ENCODE measurements at regions not wholly inside any gene's neighbourhood (a gene's known extent, or its start where the extent isn't known, plus 50 kb on each side); places are given as distances from the start of the nearest gene placed in this dataset.

GRCh38 chr3:22608093-22608492 lies 595.0 kb upstream of the UBE2E2 start:
- no peak overlapping the region for H3K27ac ChIP-seq
- peaks cover 0 to 2% (median 0%) of the 10 kb centered on the region in 4 donors for H3K4me1 ChIP-seq
- H3K36me3 ChIP-seq: no peaks in the 10 kb centered on the region
- H3K27me3 ChIP-seq: no peaks in the 10 kb centered on the region
- no peak for DNase-seq (ENCODE audit: low spot score in 2 of 2)
- H3K9me3 ChIP-seq: no peaks in the 10 kb centered on the region
- no peak overlapping the region for H3K4me3 ChIP-seq
- TF ChIP-seq POLR2A (IDR thresholded peaks at IDR 0.05): no peak
- TF ChIP-seq, protein P1, sequence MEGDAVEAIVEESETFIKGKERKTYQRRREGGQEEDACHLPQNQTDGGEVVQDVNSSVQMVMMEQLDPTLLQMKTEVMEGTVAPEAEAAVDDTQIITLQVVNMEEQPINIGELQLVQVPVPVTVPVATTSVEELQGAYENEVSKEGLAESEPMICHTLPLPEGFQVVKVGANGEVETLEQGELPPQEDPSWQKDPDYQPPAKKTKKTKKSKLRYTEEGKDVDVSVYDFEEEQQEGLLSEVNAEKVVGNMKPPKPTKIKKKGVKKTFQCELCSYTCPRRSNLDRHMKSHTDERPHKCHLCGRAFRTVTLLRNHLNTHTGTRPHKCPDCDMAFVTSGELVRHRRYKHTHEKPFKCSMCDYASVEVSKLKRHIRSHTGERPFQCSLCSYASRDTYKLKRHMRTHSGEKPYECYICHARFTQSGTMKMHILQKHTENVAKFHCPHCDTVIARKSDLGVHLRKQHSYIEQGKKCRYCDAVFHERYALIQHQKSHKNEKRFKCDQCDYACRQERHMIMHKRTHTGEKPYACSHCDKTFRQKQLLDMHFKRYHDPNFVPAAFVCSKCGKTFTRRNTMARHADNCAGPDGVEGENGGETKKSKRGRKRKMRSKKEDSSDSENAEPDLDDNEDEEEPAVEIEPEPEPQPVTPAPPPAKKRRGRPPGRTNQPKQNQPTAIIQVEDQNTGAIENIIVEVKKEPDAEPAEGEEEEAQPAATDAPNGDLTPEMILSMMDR (IDR thresholded peaks at IDR 0.05): no peak
- TF ChIP-seq EP300 (IDR thresholded peaks at IDR 0.05): no peak
- WGBS, 2 donors: 94 to 95% methylated on average over 4 of the region's 4 CpGs

DNA sequence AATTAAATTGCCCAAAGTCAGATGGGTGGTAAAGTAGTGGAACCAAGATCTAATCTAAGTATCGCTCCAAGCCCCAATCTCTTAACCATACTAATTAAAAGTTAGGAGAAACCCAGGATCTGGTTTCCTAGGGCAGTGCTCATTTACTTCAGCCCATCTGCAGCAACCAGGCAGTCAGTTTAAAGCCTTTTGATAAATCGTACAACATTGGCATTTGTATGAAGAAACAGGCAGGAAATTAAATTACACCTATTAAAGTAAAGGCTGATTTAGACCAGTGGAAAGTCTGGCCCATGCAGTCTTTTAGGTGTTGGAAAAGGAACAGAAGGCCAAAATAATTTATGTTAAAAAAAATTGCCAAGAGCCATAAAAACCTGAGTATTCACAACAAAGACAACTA lies 594.4 kb upstream of the UBE2E2 start:
- H3K27me3 ChIP-seq: no peaks in the 10 kb centered on the region
- H3K27ac ChIP-seq: no peak overlapping the region
- TF ChIP-seq EP300 (IDR thresholded peaks at IDR 0.05) (no peak), POLR2A (IDR thresholded peaks at IDR 0.05) (no peak)
- TF ChIP-seq, protein P1 (IDR thresholded peaks at IDR 0.05): no peak
- no peaks in the 10 kb centered on the region for H3K36me3 ChIP-seq
- no peaks in the 10 kb centered on the region for H3K9me3 ChIP-seq
- H3K4me1 ChIP-seq: peaks cover 0 to 2% (median 0%) of the 10 kb centered on the region in 4 donors
- H3K4me3 ChIP-seq: no peak overlapping the region
- 83 to 87% methylated on average over 2 of the region's 2 CpGs for WGBS, 2 donors
- no peak for DNase-seq (ENCODE audit: low spot score in 2 of 2)

DNA sequence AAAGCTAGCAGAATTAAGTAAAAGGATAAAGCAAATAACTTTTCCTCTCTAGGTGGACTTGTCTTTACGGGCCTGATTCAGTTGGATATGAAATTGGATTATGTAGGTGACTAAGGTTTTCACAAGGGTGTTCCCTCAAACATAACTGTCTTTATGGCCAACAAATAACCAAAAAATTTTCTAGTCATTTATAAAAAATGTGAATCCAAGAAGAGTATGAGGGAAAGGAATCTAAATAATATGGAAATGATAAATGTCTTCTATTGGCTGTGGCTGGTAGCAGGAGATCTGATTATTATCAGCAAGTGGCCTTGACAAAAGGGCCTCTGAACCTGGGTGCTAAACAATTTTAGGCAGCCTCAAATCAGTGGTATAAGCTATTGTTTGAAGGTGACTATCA lies 594.0 kb upstream of the UBE2E2 start:
- Histone ChIP-seq H3K36me3 (no peaks in the 10 kb centered on the region), H3K4me1 (peaks cover 0 to 2% (median 0%) of the 10 kb centered on the region in 4 donors), H3K4me3 (no peak overlapping the region), H3K27ac (no peak overlapping the region), H3K9me3 (no peaks in the 10 kb centered on the region), H3K27me3 (no peaks in the 10 kb centered on the region)
- no peak for DNase-seq (ENCODE audit: low spot score in 2 of 2)
- WGBS, 2 donors: 81 to 88% methylated on average over 1 of the region's 1 CpG
- TF ChIP-seq EP300 (IDR thresholded peaks at IDR 0.05) (no peak), POLR2A (IDR thresholded peaks at IDR 0.05) (no peak)
- TF ChIP-seq, protein P1 (IDR thresholded peaks at IDR 0.05): no peak

- TF ChIP-seq EP300 (IDR thresholded peaks at IDR 0.05) (no peak), POLR2A (IDR thresholded peaks at IDR 0.05) (no peak)
- 62 to 64% methylated on average over 4 of the region's 4 CpGs for WGBS, 2 donors
Measured at GRCh38 chr3:22612927-22613326, 590.2 kb upstream of the UBE2E2 start.

GRCh38 chr3:22615790-22616189 lies 587.3 kb upstream of the UBE2E2 start:
- H3K4me1 ChIP-seq: peaks cover 0 to 11% (median 0%) of the 10 kb centered on the region in 4 donors
- 53 to 61% methylated on average over 2 of the region's 2 CpGs for WGBS, 2 donors
- TF ChIP-seq, protein P1 (IDR thresholded peaks at IDR 0.05): no peak
- no peak for TF ChIP-seq EP300 (IDR thresholded peaks at IDR 0.05)
- TF ChIP-seq POLR2A (IDR thresholded peaks at IDR 0.05): no peak

More at GRCh38 chr3:22612927-22613326, 590.2 kb upstream of the UBE2E2 start:
- Histone ChIP-seq H3K27me3 (no peaks in the 10 kb centered on the region), H3K27ac (no peak overlapping the region), H3K4me1 (peaks cover 0 to 11% (median 0%) of the 10 kb centered on the region in 4 donors), H3K36me3 (no peaks in the 10 kb centered on the region), H3K9me3 (no peaks in the 10 kb centered on the region), H3K4me3 (no peak overlapping the region)
- DNase-seq (ENCODE audit: low spot score in 2 of 2): no peak

DNA sequence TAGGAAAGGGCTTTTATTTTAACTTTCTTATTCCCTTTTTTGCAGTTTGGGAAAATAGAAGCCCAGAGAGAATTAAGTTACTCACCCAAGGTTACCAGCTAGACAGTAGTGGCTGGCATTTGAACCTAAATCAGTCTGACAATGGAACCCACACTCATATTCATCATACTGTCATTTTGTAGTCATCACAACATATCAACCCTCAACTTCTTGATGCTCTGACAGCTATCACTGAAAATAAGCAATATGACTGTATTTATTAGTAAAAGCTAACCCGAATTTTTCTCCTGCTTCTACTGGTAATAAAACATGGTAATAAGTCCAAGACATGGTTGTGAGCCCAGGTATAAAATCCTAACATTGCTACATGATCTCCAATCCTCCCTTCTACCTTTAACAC lies 585.8 kb upstream of the UBE2E2 start:
- Histone ChIP-seq H3K4me1 (peaks cover 0 to 11% (median 0%) of the 10 kb centered on the region in 4 donors), H3K36me3 (no peaks in the 10 kb centered on the region), H3K27ac (no peak overlapping the region), H3K4me3 (no peak overlapping the region), H3K27me3 (no peaks in the 10 kb centered on the region), H3K9me3 (no peaks in the 10 kb centered on the region)
- no peak for DNase-seq (ENCODE audit: low spot score in 2 of 2)
- WGBS, 2 donors: 54 to 69% methylated on average over 1 of the region's 1 CpG
- TF ChIP-seq, protein P1 (IDR thresholded peaks at IDR 0.05): no peak
- no peak for TF ChIP-seq EP300 (IDR thresholded peaks at IDR 0.05)
- no peak for TF ChIP-seq POLR2A (IDR thresholded peaks at IDR 0.05)

More at GRCh38 chr3:22615790-22616189, 587.3 kb upstream of the UBE2E2 start:
- Histone ChIP-seq H3K4me3 (no peak overlapping the region), H3K27ac (no peak overlapping the region), H3K36me3 (no peaks in the 10 kb centered on the region), H3K9me3 (no peaks in the 10 kb centered on the region), H3K27me3 (no peaks in the 10 kb centered on the region)
- no peak for DNase-seq (ENCODE audit: low spot score in 2 of 2)
